A549 (cell line): ENCODE measurements at regions not wholly inside any gene's neighbourhood (a gene's known extent, or its start where the extent isn't known, plus 50 kb on each side); places are given as distances from the start of the nearest gene placed in this dataset.

Experiments used
- ATAC-seq, 2 experiments: fragments of 200-7000 bp in 1 of 2; fragments of >200 bp in 1 of 2; cut with Nextera tagmentation in 1 of 2; cut with Tn5 transposase in 1 of 2; 3 replicates each; pipeline versions ENCODE4 v1.8.0 to v1.9.1; 2018 to 2020; ENCODE audit warnings: mild to moderate bottlenecking in 1 of 2, moderate library complexity in 1 of 2
- CTCF ChIA-PET: fragments of 300-600 bp; sonication (Branson Sonifier 250); formaldehyde crosslinking; extraction: SDS; loops from one replicate; lab custom pipeline; 2021; ENCODE audit warnings: antibody characterized with exemption, inconsistent platforms; lab: Yijun Ruan, JAX
- POLR2A ChIA-PET: fragments of 350-600 bp; formaldehyde crosslinking; extraction: SDS; loops from one replicate; lab custom pipeline; 2021; ENCODE audit warnings: antibody characterized with exemption, inconsistent platforms; lab: Yijun Ruan, JAX
- DNase-seq, 2 experiments: peaks; one replicate each; pipeline versions ENCODE4 v3.0.0 to v3.0.0-alpha.2; 2011 to 2016; ENCODE audit warnings: low read depth in 1 of 2, low spot score in 1 of 2
- FAIRE-seq: peaks from 2 replicates; lab custom pipeline; 2011; peaks lifted over from hg19 to GRCh38; lab: Jason Lieb, UNC
- H3K27ac ChIP-seq, 2 experiments: fragments of >200 bp; sonication (Bioruptor Twin); formaldehyde crosslinking; 3 replicates each; pipeline ENCODE4 v1.5.1; 2016 to 2017
- H3K4me1 ChIP-seq: fragments of >200 bp; sonication (Bioruptor Twin); formaldehyde crosslinking; 3 replicates; pipeline ENCODE4 v1.6.1; 2016
- H3K4me2 ChIP-seq: fragments of >200 bp; sonication (Bioruptor Twin); formaldehyde crosslinking; 3 replicates; pipeline ENCODE4 v1.6.1; 2016
- H3K4me3 ChIP-seq: fragments of >200 bp; sonication (Bioruptor Twin); formaldehyde crosslinking; 3 replicates; pipeline ENCODE4 v1.5.1; 2016
- H3K9me3 ChIP-seq: fragments of >200 bp; sonication (Bioruptor Twin); formaldehyde crosslinking; 3 replicates; pipeline ENCODE4 v1.6.1; 2016
- BHLHE40 ChIP-seq: IDR thresholded peaks from 2 replicates; pipeline ENCODE4 v1.6.1; 2012; ENCODE audit warnings: low read depth, low read length, inconsistent platforms
- CBX2 ChIP-seq: fragments of 200-600 bp; sonication (generic); IDR thresholded peaks from 2 replicates; pipeline ENCODE4 v1.6.1; 2016; ENCODE audit warnings: low read depth, mild to moderate bottlenecking, borderline replicate concordance
- CBX8 ChIP-seq: fragments of 200-600 bp; sonication (generic); IDR thresholded peaks from 2 replicates; pipeline ENCODE4 v1.6.1; 2016
- CEBPB ChIP-seq, 2 experiments: fragments of >200 bp in 1 of 2; sonication (Bioruptor Twin) in 1 of 2; formaldehyde crosslinking in 1 of 2; IDR thresholded peaks; 2 replicates each; pipeline ENCODE4 v1.6.1; 2012 to 2016
- CHD2 ChIP-seq: fragments of 150-350 bp; IDR thresholded peaks from 2 replicates; pipeline ENCODE4 v1.6.1; 2014; ENCODE audit warnings: low read length; ENCODE audit not compliant: partially characterized antibody
- CHD4 ChIP-seq: fragments of 200-600 bp; sonication (generic); IDR thresholded peaks from 2 replicates; pipeline ENCODE4 v1.6.1; 2016; ENCODE audit warnings: antibody characterized with exemption, mild to moderate bottlenecking, borderline replicate concordance
- EHMT2 ChIP-seq: fragments of 200-600 bp; sonication (generic); IDR thresholded peaks from 2 replicates; pipeline ENCODE4 v1.6.1; 2016; ENCODE audit warnings: antibody characterized with exemption, low read depth, mild to moderate bottlenecking, moderate library complexity
- EP300 ChIP-seq, 2 experiments: fragments of >200 bp; sonication (Bioruptor Twin); formaldehyde crosslinking; IDR thresholded peaks; 2 replicates in 1 of 2; 3 replicates in 1 of 2; pipeline ENCODE4 v1.6.1; 2016 to 2017
- FOSB ChIP-seq: fragments of 250-450 bp; sonication (Bioruptor Pico); IDR thresholded peaks from 2 replicates; pipeline ENCODE4 v1.5.0; 2020; ENCODE audit warnings: mild to moderate bottlenecking, moderate library complexity
- FOXS1 ChIP-seq: fragments of 250-450 bp; sonication (Bioruptor Pico); IDR thresholded peaks from 2 replicates; pipeline ENCODE4 v1.5.0; 2020; ENCODE audit warnings: mild to moderate bottlenecking, moderate library complexity
- GATA3 ChIP-seq: IDR thresholded peaks from 2 replicates; pipeline ENCODE4 v1.6.1; 2012; ENCODE audit warnings: borderline replicate concordance
- HDAC2 ChIP-seq: fragments of 200-600 bp; sonication (generic); IDR thresholded peaks from 2 replicates; pipeline ENCODE4 v1.6.1; 2016
- HEYL ChIP-seq: fragments of 250-450 bp; sonication (Bioruptor Pico); IDR thresholded peaks from 2 replicates; pipeline ENCODE4 v1.8.0; 2021; ENCODE audit warnings: mild to moderate bottlenecking, moderate library complexity
- KDM1A ChIP-seq: fragments of 200-600 bp; sonication (generic); IDR thresholded peaks from 2 replicates; pipeline ENCODE4 v1.6.1; 2016; ENCODE audit warnings: low read depth, mild to moderate bottlenecking
- KDM5A ChIP-seq: fragments of 200-600 bp; sonication (generic); IDR thresholded peaks from 2 replicates; pipeline ENCODE4 v1.6.1; 2016; ENCODE audit warnings: antibody characterized with exemption, mild to moderate bottlenecking
- MYC ChIP-seq: IDR thresholded peaks from 2 replicates; pipeline ENCODE4 v1.6.1; 2012; ENCODE audit warnings: mild to moderate bottlenecking, inconsistent platforms, low read length, improper control_type of control experiment, borderline replicate concordance
- NFE2L2 ChIP-seq: fragments of 150-350 bp; conservative IDR thresholded peaks from 2 replicates; pipeline ENCODE4 v1.6.1; 2014; ENCODE audit warnings: low read length
- NR3C1 ChIP-seq: fragments of >200 bp; sonication (Bioruptor Twin); formaldehyde crosslinking; IDR thresholded peaks from 3 replicates; pipeline ENCODE4 v1.6.1; 2017
- PHF8 ChIP-seq: fragments of 200-600 bp; sonication (generic); IDR thresholded peaks from 2 replicates; pipeline ENCODE4 v1.6.1; 2016; ENCODE audit warnings: low read depth, mild to moderate bottlenecking, antibody characterized with exemption, moderate library complexity, borderline replicate concordance
- POLR2AphosphoS2 ChIP-seq: conservative IDR thresholded peaks from 2 replicates; pipeline ENCODE4 v1.6.1; 2012; ENCODE audit warnings: low read length, improper control_type of control experiment, inconsistent platforms
- RARB ChIP-seq: fragments of 250-450 bp; sonication (Bioruptor Pico); IDR thresholded peaks from 2 replicates; pipeline ENCODE4 v1.8.0; 2021; ENCODE audit warnings: mild to moderate bottlenecking, moderate library complexity
- TP53 ChIP-seq: fragments of 250-450 bp; sonication (Bioruptor Pico); IDR thresholded peaks from 2 replicates; pipeline ENCODE4 v1.5.0; 2021; ENCODE audit warnings: mild to moderate bottlenecking, moderate library complexity
- ZFP36 ChIP-seq: fragments of 450-650 bp; IDR thresholded peaks from 2 replicates; pipeline ENCODE4 v1.6.1; 2014; ENCODE audit warnings: borderline replicate concordance; ENCODE audit not compliant: partially characterized antibody
- ZNF302 ChIP-seq: fragments of 250-450 bp; sonication (Bioruptor Pico); IDR thresholded peaks from 2 replicates; pipeline ENCODE4 v1.9.0; 2021; ENCODE audit warnings: inconsistent platforms, mild to moderate bottlenecking, moderate library complexity
- WGBS: methylation state at CpG from one replicate; pipeline ENCODE4 v1.1.6; 2017; ENCODE audit errors: missing lambda C conversion rate; 5-methylcytosine and 5-hydroxymethylcytosine counted together
- TF ChIP-seq, protein P1 (sequence below): IDR thresholded peaks from 2 replicates; pipeline ENCODE4 v1.6.1; 2012
- TF ChIP-seq, protein P2 (sequence below): IDR thresholded peaks from 2 replicates; pipeline ENCODE4 v1.6.1; 2012; ENCODE audit warnings: low read depth, borderline replicate concordance
- TF ChIP-seq, protein P3 (sequence below): fragments of >200 bp; sonication (Bioruptor Twin); formaldehyde crosslinking; IDR thresholded peaks from 3 replicates; pipeline ENCODE4 v1.5.1; 2016
- TF ChIP-seq, protein P4 (sequence below): fragments of 250-450 bp; sonication (Bioruptor Pico); IDR thresholded peaks from 2 replicates; pipeline ENCODE4 v1.5.0; 2020; ENCODE audit warnings: low read depth, mild to moderate bottlenecking, moderate library complexity
- TF ChIP-seq, protein P5 (sequence below): fragments of 200-600 bp; sonication (generic); IDR thresholded peaks from 2 replicates; pipeline ENCODE4 v1.6.1; 2016; ENCODE audit warnings: antibody characterized with exemption, mild to moderate bottlenecking, moderate library complexity

DNA sequence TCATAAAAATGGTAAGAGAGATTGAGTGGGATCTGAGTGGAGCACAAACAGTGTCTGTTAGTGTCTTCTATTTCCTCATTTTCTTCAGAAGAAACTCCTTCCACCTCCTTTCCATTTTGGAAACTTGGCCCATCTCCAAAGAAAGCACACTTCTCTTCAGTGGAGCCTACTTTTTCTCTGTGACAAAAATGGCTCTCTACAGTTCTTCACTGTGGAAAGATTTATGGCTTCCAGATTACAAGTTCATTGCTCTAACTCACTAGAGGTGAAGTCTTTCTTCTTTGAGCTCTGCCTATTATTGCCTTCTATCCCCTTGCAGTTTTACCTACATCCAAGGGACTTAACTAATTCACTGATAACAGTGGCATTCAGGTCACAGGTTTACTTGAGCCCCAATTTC lies 325.8 kb downstream of the ANTXR2 start:
- Histone ChIP-seq H3K4me3 (no peak overlapping the region), H3K4me2 (no peak overlapping the region), H3K4me1 (no peaks in the 10 kb centered on the region), H3K9me3 (no peaks in the 10 kb centered on the region), H3K27ac (no peak overlapping the region)
- FAIRE-seq: no peak
- ChIA-PET POLR2A (no interaction called here), CTCF (no interaction called here)
- TF ChIP-seq MYC: no peak
- ATAC-seq: no peak
- DNase-seq: no peak

DNA sequence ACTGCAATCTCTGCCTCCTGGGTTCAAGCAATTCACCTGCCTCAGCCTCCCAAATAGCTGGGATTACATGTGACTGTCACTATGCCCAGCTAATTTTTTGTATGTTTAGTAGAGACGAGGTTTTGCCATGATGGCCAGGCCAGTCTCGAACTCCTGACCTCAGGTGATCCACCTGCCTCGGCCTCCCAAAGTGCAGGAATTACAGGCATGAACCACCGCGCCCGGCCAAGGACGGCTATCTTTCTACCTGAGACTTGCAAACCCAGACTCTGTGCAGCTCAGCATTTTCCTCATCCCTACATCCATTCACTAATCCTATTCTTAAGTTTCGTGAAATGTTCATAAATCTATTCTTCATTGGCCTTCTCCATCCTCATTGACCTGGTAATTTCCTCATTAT lies 330.0 kb downstream of the ANTXR2 start:
- POLR2A ChIA-PET: no interaction called here
- TF ChIP-seq EHMT2 (no peak), GATA3 (no peak), NR3C1 (no peak), FOSB (no peak), CBX8 (no peak), EP300 (IDR thresholded peaks at IDR 0.05) (no peak), CHD4 (no peak), RARB (CRISPR knock-in tag) (no peak), KDM1A (no peak), FOXS1 (no peak), TP53 (CRISPR knock-in tag) (no peak), KDM5A (no peak), HEYL (CRISPR knock-in tag) (no peak), CEBPB (IDR thresholded peaks at IDR 0.05) (no peak), HDAC2 (no peak), BHLHE40 (no peak)
- TF ChIP-seq, protein P1, sequence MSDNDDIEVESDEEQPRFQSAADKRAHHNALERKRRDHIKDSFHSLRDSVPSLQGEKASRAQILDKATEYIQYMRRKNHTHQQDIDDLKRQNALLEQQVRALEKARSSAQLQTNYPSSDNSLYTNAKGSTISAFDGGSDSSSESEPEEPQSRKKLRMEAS: no peak
- TF ChIP-seq, protein P2, sequence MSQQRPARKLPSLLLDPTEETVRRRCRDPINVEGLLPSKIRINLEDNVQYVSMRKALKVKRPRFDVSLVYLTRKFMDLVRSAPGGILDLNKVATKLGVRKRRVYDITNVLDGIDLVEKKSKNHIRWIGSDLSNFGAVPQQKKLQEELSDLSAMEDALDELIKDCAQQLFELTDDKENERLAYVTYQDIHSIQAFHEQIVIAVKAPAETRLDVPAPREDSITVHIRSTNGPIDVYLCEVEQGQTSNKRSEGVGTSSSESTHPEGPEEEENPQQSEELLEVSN: no peak
- TF ChIP-seq, protein P3, sequence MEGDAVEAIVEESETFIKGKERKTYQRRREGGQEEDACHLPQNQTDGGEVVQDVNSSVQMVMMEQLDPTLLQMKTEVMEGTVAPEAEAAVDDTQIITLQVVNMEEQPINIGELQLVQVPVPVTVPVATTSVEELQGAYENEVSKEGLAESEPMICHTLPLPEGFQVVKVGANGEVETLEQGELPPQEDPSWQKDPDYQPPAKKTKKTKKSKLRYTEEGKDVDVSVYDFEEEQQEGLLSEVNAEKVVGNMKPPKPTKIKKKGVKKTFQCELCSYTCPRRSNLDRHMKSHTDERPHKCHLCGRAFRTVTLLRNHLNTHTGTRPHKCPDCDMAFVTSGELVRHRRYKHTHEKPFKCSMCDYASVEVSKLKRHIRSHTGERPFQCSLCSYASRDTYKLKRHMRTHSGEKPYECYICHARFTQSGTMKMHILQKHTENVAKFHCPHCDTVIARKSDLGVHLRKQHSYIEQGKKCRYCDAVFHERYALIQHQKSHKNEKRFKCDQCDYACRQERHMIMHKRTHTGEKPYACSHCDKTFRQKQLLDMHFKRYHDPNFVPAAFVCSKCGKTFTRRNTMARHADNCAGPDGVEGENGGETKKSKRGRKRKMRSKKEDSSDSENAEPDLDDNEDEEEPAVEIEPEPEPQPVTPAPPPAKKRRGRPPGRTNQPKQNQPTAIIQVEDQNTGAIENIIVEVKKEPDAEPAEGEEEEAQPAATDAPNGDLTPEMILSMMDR: no peak
- TF ChIP-seq, protein P4, sequence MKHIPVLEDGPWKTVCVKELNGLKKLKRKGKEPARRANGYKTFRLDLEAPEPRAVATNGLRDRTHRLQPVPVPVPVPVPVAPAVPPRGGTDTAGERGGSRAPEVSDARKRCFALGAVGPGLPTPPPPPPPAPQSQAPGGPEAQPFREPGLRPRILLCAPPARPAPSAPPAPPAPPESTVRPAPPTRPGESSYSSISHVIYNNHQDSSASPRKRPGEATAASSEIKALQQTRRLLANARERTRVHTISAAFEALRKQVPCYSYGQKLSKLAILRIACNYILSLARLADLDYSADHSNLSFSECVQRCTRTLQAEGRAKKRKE (CRISPR knock-in tag): no peak
- H3K27ac ChIP-seq: no peak overlapping the region
- H3K4me2 ChIP-seq: no peak overlapping the region
- FAIRE-seq (no peak), ATAC-seq (no peak), DNase-seq (no peak)
- no peaks in the 10 kb centered on the region for H3K9me3 ChIP-seq
- H3K4me1 ChIP-seq: no peaks in the 10 kb centered on the region
- 18% methylated on average over 4 of the region's 8 CpGs for WGBS
- no peak overlapping the region for H3K4me3 ChIP-seq
- CTCF ChIA-PET: interaction anchor here (0.5 kb wide), 1 partner anchor 787 kb away, joined by 3 read pairs; no protein-coding TSS in a partner anchor

DNA sequence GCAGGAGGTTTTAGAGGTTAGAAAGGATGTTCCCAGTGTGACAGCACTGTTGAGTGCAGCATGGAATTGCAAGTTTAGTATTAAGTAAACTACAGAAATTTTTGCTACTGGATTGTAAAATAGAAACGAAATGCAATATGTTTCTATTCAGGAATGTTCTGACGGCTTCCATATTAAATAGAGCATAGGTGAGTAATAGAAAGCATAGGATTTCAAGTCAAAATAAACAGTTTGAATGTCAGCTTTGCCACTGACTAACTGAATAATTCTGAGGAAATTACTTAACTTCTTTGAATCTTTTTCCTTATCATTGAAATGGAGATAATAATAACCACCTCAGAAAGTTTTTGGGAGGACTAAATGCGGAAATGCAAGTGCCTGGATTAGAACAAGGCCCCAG lies 331.9 kb upstream of the GK2 start:
- Histone ChIP-seq H3K9me3 (no peaks in the 10 kb centered on the region), H3K4me2 (no peak overlapping the region), H3K4me1 (no peaks in the 10 kb centered on the region), H3K27ac (no peak overlapping the region), H3K4me3 (no peak overlapping the region)
- ATAC-seq (no peak), DNase-seq (no peak), FAIRE-seq (no peak)
- POLR2A ChIA-PET: no interaction called here
- 3% methylated on average over 3 of the region's 3 CpGs for WGBS
- CTCF ChIA-PET: no interaction called here
- TF ChIP-seq POLR2AphosphoS2: no peak
- no peak for TF ChIP-seq GATA3
- TF ChIP-seq, protein P5, sequence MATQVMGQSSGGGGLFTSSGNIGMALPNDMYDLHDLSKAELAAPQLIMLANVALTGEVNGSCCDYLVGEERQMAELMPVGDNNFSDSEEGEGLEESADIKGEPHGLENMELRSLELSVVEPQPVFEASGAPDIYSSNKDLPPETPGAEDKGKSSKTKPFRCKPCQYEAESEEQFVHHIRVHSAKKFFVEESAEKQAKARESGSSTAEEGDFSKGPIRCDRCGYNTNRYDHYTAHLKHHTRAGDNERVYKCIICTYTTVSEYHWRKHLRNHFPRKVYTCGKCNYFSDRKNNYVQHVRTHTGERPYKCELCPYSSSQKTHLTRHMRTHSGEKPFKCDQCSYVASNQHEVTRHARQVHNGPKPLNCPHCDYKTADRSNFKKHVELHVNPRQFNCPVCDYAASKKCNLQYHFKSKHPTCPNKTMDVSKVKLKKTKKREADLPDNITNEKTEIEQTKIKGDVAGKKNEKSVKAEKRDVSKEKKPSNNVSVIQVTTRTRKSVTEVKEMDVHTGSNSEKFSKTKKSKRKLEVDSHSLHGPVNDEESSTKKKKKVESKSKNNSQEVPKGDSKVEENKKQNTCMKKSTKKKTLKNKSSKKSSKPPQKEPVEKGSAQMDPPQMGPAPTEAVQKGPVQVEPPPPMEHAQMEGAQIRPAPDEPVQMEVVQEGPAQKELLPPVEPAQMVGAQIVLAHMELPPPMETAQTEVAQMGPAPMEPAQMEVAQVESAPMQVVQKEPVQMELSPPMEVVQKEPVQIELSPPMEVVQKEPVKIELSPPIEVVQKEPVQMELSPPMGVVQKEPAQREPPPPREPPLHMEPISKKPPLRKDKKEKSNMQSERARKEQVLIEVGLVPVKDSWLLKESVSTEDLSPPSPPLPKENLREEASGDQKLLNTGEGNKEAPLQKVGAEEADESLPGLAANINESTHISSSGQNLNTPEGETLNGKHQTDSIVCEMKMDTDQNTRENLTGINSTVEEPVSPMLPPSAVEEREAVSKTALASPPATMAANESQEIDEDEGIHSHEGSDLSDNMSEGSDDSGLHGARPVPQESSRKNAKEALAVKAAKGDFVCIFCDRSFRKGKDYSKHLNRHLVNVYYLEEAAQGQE: no peak
- no peak for TF ChIP-seq ZNF302 (CRISPR knock-in tag)
- no peak for TF ChIP-seq CHD2
- TF ChIP-seq ZFP36: no peak
- TF ChIP-seq, protein P4 (CRISPR knock-in tag): no peak
- no peak for TF ChIP-seq EHMT2
- no peak for TF ChIP-seq PHF8
- no peak for TF ChIP-seq NFE2L2
- no peak for TF ChIP-seq CBX2
